Neural cell (in vitro differentiated cells): ENCODE measurements at regions not wholly inside any gene's neighbourhood (a gene's known extent, or its start where the extent isn't known, plus 50 kb on each side); places are given as distances from the start of the nearest gene placed in this dataset.

Experiments
- EP300 ChIP-seq: fragments of 450-650 bp; conservative IDR thresholded peaks from 2 replicates; pipeline ENCODE4 v1.6.1; 2014; ENCODE audit warnings: antibody characterized with exemption, mild to moderate bottlenecking, moderate library complexity; ENCODE audit not compliant: poor library complexity, severe bottlenecking
- EZH2 ChIP-seq: fragments of 200-600, 300-800 bp; shearing (Covaris generic), sonication (generic); IDR thresholded peaks from 2 replicates; pipeline ENCODE4 v1.6.1; 2014; ENCODE audit warnings: antibody characterized with exemption, low read length, borderline replicate concordance, mild to moderate bottlenecking; ENCODE audit not compliant: insufficient read depth, poor library complexity, severe bottlenecking
- MXI1 ChIP-seq: fragments of 450-650 bp; conservative IDR thresholded peaks from 2 replicates; pipeline ENCODE4 v1.6.1; 2014; ENCODE audit warnings: antibody characterized with exemption, mild to moderate bottlenecking; ENCODE audit not compliant: poor library complexity, severe bottlenecking
- POLR2AphosphoS5 ChIP-seq: IDR thresholded peaks from 2 replicates; pipeline ENCODE4 v1.6.1; 2012
- TAF1 ChIP-seq: IDR thresholded peaks from 2 replicates; pipeline ENCODE4 v1.6.1; 2012; ENCODE audit warnings: low read depth
- TF ChIP-seq, protein P1 (sequence below): fragments of 450-650 bp; IDR thresholded peaks from 2 replicates; pipeline ENCODE4 v1.5.1; 2014; ENCODE audit warnings: antibody characterized with exemption, mild to moderate bottlenecking, moderate library complexity; ENCODE audit not compliant: poor library complexity, severe bottlenecking
- TF ChIP-seq, protein P2 (sequence below): IDR thresholded peaks from 2 replicates; pipeline ENCODE4 v1.6.1; 2012; ENCODE audit warnings: borderline replicate concordance

DNA sequence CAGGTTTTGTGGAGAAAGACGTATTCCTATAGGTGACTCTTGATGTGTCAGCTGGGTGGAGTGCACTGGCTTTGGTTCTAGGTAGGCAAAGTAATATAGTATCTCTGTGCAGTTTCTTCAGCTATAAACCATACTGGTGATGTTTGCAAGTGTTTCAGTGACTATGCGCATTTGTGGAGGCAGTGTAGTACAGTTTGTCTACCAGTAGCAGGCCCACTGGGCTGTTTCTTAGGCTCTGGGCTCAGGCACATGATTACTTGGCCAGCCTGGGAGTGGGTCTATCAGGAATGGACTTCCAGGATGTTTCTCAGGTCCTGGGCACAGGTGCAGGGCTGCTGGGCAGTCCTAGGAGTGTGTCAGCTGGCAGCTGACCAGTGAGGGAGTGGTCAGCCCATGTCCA lies 51.9 kb upstream of the INTU start:
- TF ChIP-seq, protein P1, sequence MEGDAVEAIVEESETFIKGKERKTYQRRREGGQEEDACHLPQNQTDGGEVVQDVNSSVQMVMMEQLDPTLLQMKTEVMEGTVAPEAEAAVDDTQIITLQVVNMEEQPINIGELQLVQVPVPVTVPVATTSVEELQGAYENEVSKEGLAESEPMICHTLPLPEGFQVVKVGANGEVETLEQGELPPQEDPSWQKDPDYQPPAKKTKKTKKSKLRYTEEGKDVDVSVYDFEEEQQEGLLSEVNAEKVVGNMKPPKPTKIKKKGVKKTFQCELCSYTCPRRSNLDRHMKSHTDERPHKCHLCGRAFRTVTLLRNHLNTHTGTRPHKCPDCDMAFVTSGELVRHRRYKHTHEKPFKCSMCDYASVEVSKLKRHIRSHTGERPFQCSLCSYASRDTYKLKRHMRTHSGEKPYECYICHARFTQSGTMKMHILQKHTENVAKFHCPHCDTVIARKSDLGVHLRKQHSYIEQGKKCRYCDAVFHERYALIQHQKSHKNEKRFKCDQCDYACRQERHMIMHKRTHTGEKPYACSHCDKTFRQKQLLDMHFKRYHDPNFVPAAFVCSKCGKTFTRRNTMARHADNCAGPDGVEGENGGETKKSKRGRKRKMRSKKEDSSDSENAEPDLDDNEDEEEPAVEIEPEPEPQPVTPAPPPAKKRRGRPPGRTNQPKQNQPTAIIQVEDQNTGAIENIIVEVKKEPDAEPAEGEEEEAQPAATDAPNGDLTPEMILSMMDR: no peak
- TF ChIP-seq EZH2: no peak
- TF ChIP-seq EP300: no peak
- TF ChIP-seq POLR2AphosphoS5: no peak
- no peak for TF ChIP-seq TAF1
- no peak for TF ChIP-seq MXI1
- TF ChIP-seq, protein P2, sequence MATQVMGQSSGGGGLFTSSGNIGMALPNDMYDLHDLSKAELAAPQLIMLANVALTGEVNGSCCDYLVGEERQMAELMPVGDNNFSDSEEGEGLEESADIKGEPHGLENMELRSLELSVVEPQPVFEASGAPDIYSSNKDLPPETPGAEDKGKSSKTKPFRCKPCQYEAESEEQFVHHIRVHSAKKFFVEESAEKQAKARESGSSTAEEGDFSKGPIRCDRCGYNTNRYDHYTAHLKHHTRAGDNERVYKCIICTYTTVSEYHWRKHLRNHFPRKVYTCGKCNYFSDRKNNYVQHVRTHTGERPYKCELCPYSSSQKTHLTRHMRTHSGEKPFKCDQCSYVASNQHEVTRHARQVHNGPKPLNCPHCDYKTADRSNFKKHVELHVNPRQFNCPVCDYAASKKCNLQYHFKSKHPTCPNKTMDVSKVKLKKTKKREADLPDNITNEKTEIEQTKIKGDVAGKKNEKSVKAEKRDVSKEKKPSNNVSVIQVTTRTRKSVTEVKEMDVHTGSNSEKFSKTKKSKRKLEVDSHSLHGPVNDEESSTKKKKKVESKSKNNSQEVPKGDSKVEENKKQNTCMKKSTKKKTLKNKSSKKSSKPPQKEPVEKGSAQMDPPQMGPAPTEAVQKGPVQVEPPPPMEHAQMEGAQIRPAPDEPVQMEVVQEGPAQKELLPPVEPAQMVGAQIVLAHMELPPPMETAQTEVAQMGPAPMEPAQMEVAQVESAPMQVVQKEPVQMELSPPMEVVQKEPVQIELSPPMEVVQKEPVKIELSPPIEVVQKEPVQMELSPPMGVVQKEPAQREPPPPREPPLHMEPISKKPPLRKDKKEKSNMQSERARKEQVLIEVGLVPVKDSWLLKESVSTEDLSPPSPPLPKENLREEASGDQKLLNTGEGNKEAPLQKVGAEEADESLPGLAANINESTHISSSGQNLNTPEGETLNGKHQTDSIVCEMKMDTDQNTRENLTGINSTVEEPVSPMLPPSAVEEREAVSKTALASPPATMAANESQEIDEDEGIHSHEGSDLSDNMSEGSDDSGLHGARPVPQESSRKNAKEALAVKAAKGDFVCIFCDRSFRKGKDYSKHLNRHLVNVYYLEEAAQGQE: no peak
